Naive thymus-derived CD4-positive, alpha-beta T cell (primary cell): ENCODE measurements at regions not wholly inside any gene's neighbourhood (a gene's known extent, or its start where the extent isn't known, plus 50 kb on each side); places are given as distances from the start of the nearest gene placed in this dataset.

Source experiments
- ATAC-seq: fragments of 150-1000 bp; cut with Tn5 transposase; 2 replicates; pipeline ENCODE4 v1.10.0; 2021; ENCODE audit warnings: mild to moderate bottlenecking, moderate library complexity
- CTCF ChIA-PET: fragments of 350-600 bp; sonication (Branson Sonifier 250); formaldehyde crosslinking; loops from one replicate; lab custom pipeline; 2021; ENCODE audit warnings: antibody characterized with exemption; lab: Charles Lee
- POLR2A ChIA-PET: fragments of 350-600 bp; sonication (Branson Sonifier 250); formaldehyde crosslinking; loops from one replicate; lab custom pipeline; 2021; ENCODE audit warnings: antibody characterized with exemption, inconsistent platforms; lab: Charles Lee
- DNase-seq, 9 donors: peaks; one replicate each; pipeline versions ENCODE4 v3.0.0 to v3.0.0-alpha.2; 2020 to 2022; ENCODE audit warnings: mixed read lengths in 1 of 9
- H3K27ac ChIP-seq: one replicate; pipeline ENCODE4 v1.7.0; 2013; ENCODE audit warnings: mild to moderate bottlenecking, low read depth, low read length, moderate library complexity
- H3K27me3 ChIP-seq, 2 donors: one replicate each; pipeline ENCODE4 v1.7.0; 2013; ENCODE audit warnings: low read length in 2 of 2, mild to moderate bottlenecking in 2 of 2, moderate library complexity in 2 of 2; ENCODE audit not compliant: control insufficient read depth in 2 of 2, insufficient read depth in 2 of 2
- H3K36me3 ChIP-seq, 3 experiments: 1 replicate in 2 of 3; 2 replicates in 1 of 3; pipeline ENCODE4 v1.7.0; 2013; ENCODE audit warnings: low read length in 3 of 3, mild to moderate bottlenecking in 3 of 3, moderate library complexity in 1 of 3; ENCODE audit not compliant: insufficient read depth in 3 of 3, control insufficient read depth in 2 of 3
- H3K4me1 ChIP-seq, 2 donors: one replicate each; pipeline ENCODE4 v1.7.0; 2013; ENCODE audit warnings: low read length in 2 of 2, mild to moderate bottlenecking in 2 of 2, moderate library complexity in 1 of 2; ENCODE audit not compliant: control insufficient read depth in 2 of 2, insufficient read depth in 2 of 2
- H3K4me3 ChIP-seq: 2 replicates; pipeline ENCODE4 v1.7.0; 2013; ENCODE audit warnings: mild to moderate bottlenecking, low read length
- H3K9me3 ChIP-seq, 3 experiments: 1 replicate in 2 of 3; 2 replicates in 1 of 3; pipeline ENCODE4 v1.7.0; 2013; ENCODE audit warnings: low read length in 3 of 3; ENCODE audit not compliant: control insufficient read depth in 2 of 3
- H3K27ac Mint-ChIP-seq, 9 donors: one replicate each; pipeline ENCODE4 v1.8.0; 2020 to 2022; ENCODE audit warnings: mixed read lengths in 9 of 9, mild to moderate bottlenecking in 8 of 9, moderate library complexity in 5 of 9, inconsistent platforms in 2 of 9
- H3K27me3 Mint-ChIP-seq, 5 donors: one replicate each; pipeline ENCODE4 v1.8.0; 2021 to 2022; ENCODE audit warnings: mixed read lengths in 5 of 5, mild to moderate bottlenecking in 1 of 5
- H3K36me3 Mint-ChIP-seq, 5 donors: one replicate each; pipeline ENCODE4 v1.8.0; 2020 to 2022; ENCODE audit warnings: mixed read lengths in 5 of 5, mild to moderate bottlenecking in 3 of 5, inconsistent platforms in 1 of 5
- H3K4me1 Mint-ChIP-seq, 7 donors: one replicate each; pipeline ENCODE4 v1.8.0; 2020 to 2022; ENCODE audit warnings: mixed read lengths in 7 of 7, mild to moderate bottlenecking in 3 of 7, inconsistent platforms in 1 of 7
- H3K4me3 Mint-ChIP-seq, 10 donors: one replicate each; pipeline ENCODE4 v1.8.0; 2020 to 2022; ENCODE audit warnings: mild to moderate bottlenecking in 10 of 10, mixed read lengths in 10 of 10, moderate library complexity in 6 of 10, inconsistent platforms in 2 of 10
- H3K9me3 Mint-ChIP-seq, 11 donors: one replicate each; pipeline ENCODE4 v1.8.0; 2020 to 2022; ENCODE audit warnings: mixed read lengths in 11 of 11, mild to moderate bottlenecking in 4 of 11, inconsistent platforms in 1 of 11, moderate library complexity in 1 of 11
- intact Hi-C, 2 donors: fragments of 100-400 bp; cut with micrococcal nuclease; formaldehyde crosslinking; loops; one replicate each; pipeline ENCODE4 v1.15.1; 2023

DNA sequence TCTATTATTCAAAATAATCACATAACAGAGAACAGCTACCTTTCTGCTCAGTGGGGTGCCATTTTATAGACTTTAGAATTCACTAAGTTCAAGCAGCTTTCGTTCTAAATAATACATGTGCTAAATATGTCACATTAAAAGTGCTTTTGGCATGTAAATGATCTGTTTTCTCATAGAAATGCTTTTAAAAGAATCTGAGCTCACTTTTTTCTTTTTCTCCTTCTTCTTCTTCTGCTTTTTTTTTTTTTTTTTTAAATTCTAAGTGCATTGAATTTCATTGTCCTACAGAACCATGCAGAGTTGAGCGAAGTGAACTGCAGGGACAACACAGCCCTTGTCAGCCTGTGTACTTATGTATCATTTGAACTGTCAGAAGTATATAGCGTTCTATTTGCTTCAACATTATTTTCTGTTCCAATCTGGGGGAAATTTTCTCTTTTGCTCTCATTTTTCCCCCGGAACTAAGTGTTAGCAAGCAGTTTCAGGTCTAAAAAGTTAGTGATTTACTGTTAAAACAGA is 193.8 kb upstream of the TMCO5A start:
- no peaks in the 10 kb centered on the region for H3K36me3 ChIP-seq
- no peaks in the 10 kb centered on the region for H3K4me1 Mint-ChIP-seq
- POLR2A ChIA-PET: no interaction called here
- H3K27ac Mint-ChIP-seq: no peak overlapping the region
- intact Hi-C loops: no loop called here
- peaks cover 0 to 4% (median 2%) of the 10 kb centered on the region in 11 donors for H3K9me3 Mint-ChIP-seq
- no peak overlapping the region for H3K4me3 ChIP-seq
- no peak for DNase-seq
- CTCF ChIA-PET: interaction anchor here (0.6 kb wide), 1 partner anchor 24 kb away, joined by 3 read pairs; no protein-coding TSS in a partner anchor
- H3K27me3 Mint-ChIP-seq: peaks cover 0 to 11% (median 0%) of the 10 kb centered on the region in 5 donors
- no peak overlapping the region for H3K4me3 Mint-ChIP-seq
- ATAC-seq: no peak
- H3K9me3 ChIP-seq: no peaks in the 10 kb centered on the region
- no peaks in the 10 kb centered on the region for H3K36me3 Mint-ChIP-seq
- H3K4me1 ChIP-seq: no peaks in the 10 kb centered on the region
- H3K27me3 ChIP-seq: peaks cover 0 to 3% of the 10 kb centered on the region in 2 donors
- no peak overlapping the region for H3K27ac ChIP-seq

DNA sequence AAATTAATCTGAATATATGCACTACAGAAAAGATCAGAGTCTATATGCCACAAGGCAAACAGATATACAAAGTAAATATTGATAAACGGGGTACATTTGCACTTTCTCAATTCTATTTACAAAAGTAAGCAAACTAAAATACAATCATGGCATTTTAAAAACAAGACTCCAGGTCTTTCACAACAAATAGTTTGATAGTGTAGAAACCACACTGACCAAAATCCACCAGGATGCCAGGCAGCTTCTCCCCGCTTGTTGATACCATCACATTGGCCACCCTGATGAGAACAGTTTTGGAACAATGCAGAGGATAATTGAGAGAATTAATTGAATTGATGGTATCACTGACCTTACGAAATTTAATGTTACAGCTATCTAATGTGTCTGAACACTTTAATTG is 190.6 kb upstream of the TMCO5A start:
- H3K4me3 Mint-ChIP-seq: no peak overlapping the region
- intact Hi-C loops: no loop called here
- Histone ChIP-seq H3K4me1 (no peaks in the 10 kb centered on the region), H3K36me3 (no peaks in the 10 kb centered on the region), H3K9me3 (no peaks in the 10 kb centered on the region), H3K4me3 (no peak overlapping the region), H3K27me3 (peaks cover 0 to 3% of the 10 kb centered on the region in 2 donors), H3K27ac (no peak overlapping the region)
- peaks cover 0 to 18% (median 0%) of the 10 kb centered on the region in 5 donors for H3K27me3 Mint-ChIP-seq
- ATAC-seq (no peak), DNase-seq (no peak)
- H3K4me1 Mint-ChIP-seq: no peaks in the 10 kb centered on the region
- no peak overlapping the region for H3K27ac Mint-ChIP-seq
- POLR2A ChIA-PET: no interaction called here
- peaks cover 2 to 13% (median 5%) of the 10 kb centered on the region in 11 donors for H3K9me3 Mint-ChIP-seq
- no peaks in the 10 kb centered on the region for H3K36me3 Mint-ChIP-seq
- CTCF ChIA-PET: no interaction called here

DNA sequence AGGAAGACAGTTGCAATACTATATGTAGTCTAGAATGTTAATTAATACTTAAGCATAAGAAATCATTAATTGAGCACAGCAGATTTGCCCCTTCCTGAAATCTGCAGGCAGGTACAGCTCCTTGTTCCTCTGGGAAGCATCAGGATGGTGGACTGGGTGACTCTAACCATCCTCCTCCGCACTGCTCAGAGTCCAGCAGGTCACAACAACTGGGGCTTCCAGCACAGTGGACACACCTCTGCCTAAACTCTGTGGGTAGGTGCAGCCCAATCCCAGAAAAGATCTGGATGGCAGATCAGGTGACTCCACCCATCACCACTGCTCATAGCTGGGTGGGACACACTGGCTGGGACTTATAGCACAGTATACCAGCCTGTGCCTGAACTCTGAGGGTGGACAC is 189.9 kb upstream of the TMCO5A start:
- ChIA-PET CTCF (no interaction called here), POLR2A (no interaction called here)
- ATAC-seq (no peak), DNase-seq (no peak)
- Mint-ChIP-seq H3K4me1 (no peaks in the 10 kb centered on the region), H3K9me3 (peaks cover 2 to 19% (median 6%) of the 10 kb centered on the region in 11 donors), H3K4me3 (no peak overlapping the region), H3K27ac (no peak overlapping the region), H3K36me3 (no peaks in the 10 kb centered on the region), H3K27me3 (peaks cover 0 to 18% (median 0%) of the 10 kb centered on the region in 5 donors)
- Histone ChIP-seq H3K36me3 (no peaks in the 10 kb centered on the region), H3K4me1 (no peaks in the 10 kb centered on the region), H3K9me3 (no peaks in the 10 kb centered on the region), H3K27me3 (peaks cover 0 to 3% of the 10 kb centered on the region in 2 donors), H3K27ac (no peak overlapping the region), H3K4me3 (no peak overlapping the region)
- intact Hi-C loops: no loop called here

DNA sequence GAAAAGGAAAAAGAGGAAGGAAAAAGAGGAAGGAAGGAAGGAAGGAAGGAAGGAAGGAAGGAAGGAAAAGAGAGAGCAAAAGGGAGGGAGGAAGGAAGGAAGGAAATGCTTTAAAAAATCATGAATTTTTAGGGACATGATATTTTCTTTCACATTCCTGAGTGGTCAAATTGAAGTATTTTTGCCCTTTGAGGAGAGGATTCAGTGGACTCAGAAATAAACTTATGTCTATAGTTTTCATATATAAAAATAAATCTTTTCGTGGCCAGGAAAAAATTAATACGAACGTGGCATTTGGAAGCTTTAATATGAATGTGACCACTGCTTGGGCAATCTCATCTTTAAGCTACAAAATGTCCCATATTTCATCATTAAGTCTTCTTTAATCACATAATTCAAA is 183.0 kb upstream of the TMCO5A start:
- ChIA-PET POLR2A (no interaction called here), CTCF (no interaction called here)
- Mint-ChIP-seq H3K36me3 (no peaks in the 10 kb centered on the region), H3K27me3 (peaks cover 0 to 8% (median 3%) of the 10 kb centered on the region in 5 donors), H3K4me1 (no peaks in the 10 kb centered on the region), H3K9me3 (peaks cover 0 to 16% (median 6%) of the 10 kb centered on the region in 11 donors), H3K4me3 (no peak overlapping the region), H3K27ac (no peak overlapping the region)
- intact Hi-C loops: no loop called here
- no peak overlapping the region for H3K4me3 ChIP-seq
- ATAC-seq (no peak), DNase-seq (no peak)
- H3K9me3 ChIP-seq: no peaks in the 10 kb centered on the region
- no peaks in the 10 kb centered on the region for H3K36me3 ChIP-seq
- no peaks in the 10 kb centered on the region for H3K4me1 ChIP-seq
- no peak overlapping the region for H3K27ac ChIP-seq
- no peaks in the 10 kb centered on the region for H3K27me3 ChIP-seq

DNA sequence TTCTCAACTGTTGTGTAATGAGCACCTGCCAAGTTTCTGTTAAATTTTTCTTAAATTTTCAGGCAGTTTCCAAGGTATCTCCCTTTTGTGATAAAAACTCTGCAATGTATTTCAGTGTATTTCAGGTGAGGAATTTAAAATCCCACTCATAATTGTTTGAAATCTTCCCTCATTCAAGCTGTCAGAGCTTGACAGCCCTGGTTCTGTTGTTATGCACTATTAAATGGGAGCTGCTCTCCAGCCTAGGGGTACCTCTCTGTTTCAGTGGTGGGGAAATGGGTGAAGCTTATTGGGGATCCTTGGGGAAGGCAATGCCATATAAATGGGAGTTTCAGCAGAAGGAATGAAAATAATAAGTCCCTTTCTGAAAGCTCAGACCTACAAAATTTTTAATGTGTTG is 178.0 kb upstream of the TMCO5A start:
- H3K9me3 ChIP-seq: no peaks in the 10 kb centered on the region
- Mint-ChIP-seq H3K4me3 (no peak overlapping the region), H3K9me3 (peaks cover 0 to 3% (median 0%) of the 10 kb centered on the region in 11 donors), H3K27ac (no peak overlapping the region), H3K4me1 (peaks cover 0 to 3% (median 0%) of the 10 kb centered on the region in 7 donors), H3K36me3 (no peaks in the 10 kb centered on the region), H3K27me3 (peaks cover 0 to 7% (median 4%) of the 10 kb centered on the region in 5 donors)
- no peak overlapping the region for H3K27ac ChIP-seq
- H3K4me3 ChIP-seq: no peak overlapping the region
- no peaks in the 10 kb centered on the region for H3K4me1 ChIP-seq
- H3K27me3 ChIP-seq: no peaks in the 10 kb centered on the region
- ATAC-seq (no peak), DNase-seq (no peak)
- no peaks in the 10 kb centered on the region for H3K36me3 ChIP-seq
- intact Hi-C loops: no loop called here
- ChIA-PET POLR2A (no interaction called here), CTCF (no interaction called here)

DNA sequence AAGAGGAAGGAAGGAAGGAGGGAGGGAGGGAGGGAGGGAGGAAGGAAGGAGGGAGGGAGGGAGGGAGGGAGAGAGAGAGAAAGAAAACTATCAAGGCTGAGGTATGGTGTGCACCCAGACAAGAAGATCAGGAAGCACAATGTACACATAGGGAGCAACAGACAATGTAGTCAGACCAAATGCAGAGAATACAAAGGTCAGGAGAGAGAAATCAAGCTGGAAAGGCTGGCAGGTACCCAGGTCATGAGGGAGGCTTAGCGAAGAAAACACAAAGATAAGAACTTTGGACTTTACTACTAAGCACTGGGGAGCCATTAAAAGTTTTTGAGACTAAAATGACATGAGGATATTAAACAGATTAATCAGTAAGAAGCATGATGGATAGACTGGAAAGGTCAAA is 176.0 kb upstream of the TMCO5A start:
- no peak for DNase-seq
- H3K27me3 Mint-ChIP-seq: peaks cover 0 to 7% (median 4%) of the 10 kb centered on the region in 5 donors
- POLR2A ChIA-PET: no interaction called here
- Histone ChIP-seq H3K4me3 (no peak overlapping the region), H3K27me3 (no peaks in the 10 kb centered on the region), H3K36me3 (no peaks in the 10 kb centered on the region), H3K27ac (no peak overlapping the region), H3K4me1 (no peaks in the 10 kb centered on the region), H3K9me3 (no peaks in the 10 kb centered on the region)
- peaks cover 0 to 3% (median 0%) of the 10 kb centered on the region in 7 donors for H3K4me1 Mint-ChIP-seq
- H3K9me3 Mint-ChIP-seq: peaks cover 0 to 2% (median 0%) of the 10 kb centered on the region in 11 donors
- no peak for ATAC-seq
- H3K27ac Mint-ChIP-seq: no peak overlapping the region
- CTCF ChIA-PET: no interaction called here
- no peak overlapping the region for H3K4me3 Mint-ChIP-seq
- H3K36me3 Mint-ChIP-seq: no peaks in the 10 kb centered on the region
- intact Hi-C loops: no loop called here

DNA sequence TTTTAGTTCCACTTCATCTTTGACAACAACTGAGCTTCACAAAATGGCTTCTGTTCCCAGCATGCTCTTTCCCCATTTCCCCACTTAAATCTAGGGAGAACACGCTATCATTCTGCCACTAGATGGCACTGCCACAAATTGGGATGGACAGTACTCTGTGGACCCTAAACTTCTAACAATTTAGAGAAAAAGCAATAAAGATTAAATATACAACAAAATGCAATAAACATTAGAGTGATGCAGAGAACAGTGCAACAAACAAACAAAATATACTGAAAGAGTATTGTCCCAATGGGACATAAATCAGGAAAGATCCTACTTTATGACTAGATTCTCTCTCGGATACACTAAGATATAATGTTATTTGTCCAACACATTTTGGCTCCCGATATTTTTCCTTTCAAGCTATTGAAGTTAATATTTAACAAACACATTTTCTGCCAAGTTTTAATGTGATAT is 169.7 kb upstream of the TMCO5A start:
- H3K9me3 ChIP-seq: no peaks in the 10 kb centered on the region
- ATAC-seq: no peak
- CTCF ChIA-PET: interaction anchor here (1.6 kb wide), 1 partner anchor 592 kb away, joined by 3 read pairs; no protein-coding TSS in a partner anchor
- no peaks in the 10 kb centered on the region for H3K4me1 ChIP-seq
- H3K9me3 Mint-ChIP-seq: no peaks in the 10 kb centered on the region
- peaks cover 0 to 3% (median 0%) of the 10 kb centered on the region in 5 donors for H3K27me3 Mint-ChIP-seq
- peak in 2 of 9 donors; percentile 3 to 14 for DNase-seq
- intact Hi-C loops: no loop called here
- H3K36me3 ChIP-seq: no peaks in the 10 kb centered on the region
- POLR2A ChIA-PET: no interaction called here
- H3K27me3 ChIP-seq: no peaks in the 10 kb centered on the region
- no peak overlapping the region for H3K27ac Mint-ChIP-seq
- H3K27ac ChIP-seq: no peak overlapping the region
- H3K4me3 Mint-ChIP-seq: no peak overlapping the region
- no peak overlapping the region for H3K4me3 ChIP-seq
- H3K4me1 Mint-ChIP-seq: peaks cover 0 to 22% (median 7%) of the 10 kb centered on the region in 7 donors
- no peaks in the 10 kb centered on the region for H3K36me3 Mint-ChIP-seq
